H9 (cell line): ENCODE measurements at regions not wholly inside any gene's neighbourhood (a gene's known extent, or its start where the extent isn't known, plus 50 kb on each side); places are given as distances from the start of the nearest gene placed in this dataset.

Experiments
- DNase-seq: peaks from one replicate; pipeline ENCODE4 v3.0.0-alpha.2; 2017
- H2AFZ ChIP-seq: one replicate; pipeline ENCODE4 v1.6.1; 2013; ENCODE audit warnings: mild to moderate bottlenecking, low read length, control low read depth, moderate library complexity
- H2AK5ac ChIP-seq: 2 replicates; pipeline ENCODE4 v1.6.1; 2013; ENCODE audit warnings: low read length, control low read depth, mixed read lengths; ENCODE audit not compliant: insufficient read length
- H2BK120ac ChIP-seq: one replicate; pipeline ENCODE4 v1.6.1; 2013; ENCODE audit warnings: low read depth, mild to moderate bottlenecking, low read length, control low read depth, inconsistent platforms; ENCODE audit not compliant: poor library complexity, severe bottlenecking
- H2BK12ac ChIP-seq: 2 replicates; pipeline ENCODE4 v1.6.1; 2013; ENCODE audit warnings: low read length, control low read depth, mixed read lengths, low read depth; ENCODE audit not compliant: insufficient read length
- H2BK15ac ChIP-seq: 2 replicates; pipeline ENCODE4 v1.6.1; 2013; ENCODE audit warnings: low read depth, low read length, control low read depth
- H2BK20ac ChIP-seq: one replicate; pipeline ENCODE4 v1.6.1; 2013; ENCODE audit warnings: low read depth, mild to moderate bottlenecking, low read length, control low read depth, inconsistent platforms; ENCODE audit not compliant: poor library complexity, severe bottlenecking
- H2BK5ac ChIP-seq: 2 replicates; pipeline ENCODE4 v1.6.1; 2013; ENCODE audit warnings: low read length, control low read depth, mixed read lengths; ENCODE audit not compliant: insufficient read length
- H3K14ac ChIP-seq: 2 replicates; pipeline ENCODE4 v1.6.1; 2013; ENCODE audit warnings: low read length, control low read depth; ENCODE audit not compliant: insufficient read depth
- H3K18ac ChIP-seq: 2 replicates; pipeline ENCODE4 v1.6.1; 2013; ENCODE audit warnings: low read depth, mild to moderate bottlenecking, mixed read lengths, low read length, control low read depth; ENCODE audit not compliant: insufficient read length
- H3K23ac ChIP-seq: 2 replicates; pipeline ENCODE4 v1.6.1; 2013; ENCODE audit warnings: low read length, control low read depth, mixed read lengths, low read depth; ENCODE audit not compliant: insufficient read length
- H3K23me2 ChIP-seq: 2 replicates; pipeline ENCODE4 v1.6.1; 2013; ENCODE audit warnings: low read depth, mild to moderate bottlenecking, mixed read lengths, low read length, control low read depth; ENCODE audit not compliant: insufficient read length, poor library complexity, severe bottlenecking
- H3K27ac ChIP-seq: 2 replicates; pipeline ENCODE4 v1.5.1; 2013; ENCODE audit warnings: low read length, control low read depth, mixed read lengths, low read depth; ENCODE audit not compliant: insufficient read length
- H3K27me3 ChIP-seq: 2 replicates; pipeline ENCODE4 v1.6.1; 2013; ENCODE audit warnings: low read length, control low read depth, inconsistent platforms; ENCODE audit not compliant: insufficient read depth
- H3K4ac ChIP-seq: 2 replicates; pipeline ENCODE4 v1.6.1; 2013; ENCODE audit warnings: low read depth, mild to moderate bottlenecking, control low read depth, inconsistent platforms, low read length, moderate library complexity
- H3K4me1 ChIP-seq: 2 replicates; pipeline ENCODE4 v1.6.1; 2013; ENCODE audit warnings: low read length, control low read depth, inconsistent platforms; ENCODE audit not compliant: insufficient read depth
- H3K4me2 ChIP-seq: 2 replicates; pipeline ENCODE4 v1.6.1; 2013; ENCODE audit warnings: low read length, control low read depth, mixed read lengths; ENCODE audit not compliant: insufficient read length, insufficient read depth
- H3K56ac ChIP-seq: 2 replicates; pipeline ENCODE4 v1.6.1; 2013; ENCODE audit warnings: low read depth, mild to moderate bottlenecking, mixed read lengths, low read length, control low read depth; ENCODE audit not compliant: insufficient read length
- H3K79me1 ChIP-seq: 2 replicates; pipeline ENCODE4 v1.6.1; 2013; ENCODE audit warnings: low read depth, mild to moderate bottlenecking, moderate library complexity, low read length, control low read depth, inconsistent platforms; ENCODE audit not compliant: insufficient read depth, poor library complexity, severe bottlenecking
- H3K79me2 ChIP-seq: 2 replicates; pipeline ENCODE4 v1.6.1; 2013; ENCODE audit warnings: low read length, control low read depth, inconsistent platforms; ENCODE audit not compliant: insufficient read depth
- H3K9ac ChIP-seq: 2 replicates; pipeline ENCODE4 v1.6.1; 2013; ENCODE audit warnings: low read length, control low read depth, mixed read lengths; ENCODE audit not compliant: insufficient read length; ENCODE audit errors: extremely low read depth
- H3K9me3 ChIP-seq: one replicate; pipeline ENCODE4 v1.6.1; 2013; ENCODE audit warnings: low read depth, low read length, inconsistent platforms; ENCODE audit not compliant: control insufficient read depth
- H3T11ph ChIP-seq: one replicate; pipeline ENCODE4 v1.6.1; 2013; ENCODE audit warnings: mild to moderate bottlenecking, low read length, control low read depth, inconsistent platforms
- H4K20me1 ChIP-seq: one replicate; pipeline ENCODE4 v1.6.1; 2013; ENCODE audit not compliant: control insufficient read depth, insufficient read length, insufficient read depth
- H4K5ac ChIP-seq: 2 replicates; pipeline ENCODE4 v1.6.1; 2013; ENCODE audit warnings: low read depth, mild to moderate bottlenecking, mixed read lengths, low read length, control low read depth; ENCODE audit not compliant: insufficient read length
- H4K8ac ChIP-seq: replicated peaks from 2 replicates; pipeline ENCODE4 v1.6.1; 2013; ENCODE audit warnings: low read length, control low read depth, mixed read lengths, low read depth; ENCODE audit not compliant: insufficient read length
- H4K91ac ChIP-seq: 2 replicates; pipeline ENCODE4 v1.6.1; 2013; ENCODE audit warnings: low read depth, mild to moderate bottlenecking, moderate library complexity, mixed read lengths, low read length, control low read depth; ENCODE audit not compliant: insufficient read length
- H3K27ac Mint-ChIP-seq, 3 experiments: 2 replicates in 2 of 3; 3 replicates in 1 of 3; pipeline ENCODE4 v1.8.0; 2020 to 2021; ENCODE audit warnings: mixed read lengths in 3 of 3, mild to moderate bottlenecking in 1 of 3, moderate library complexity in 1 of 3
- H3K27me3 Mint-ChIP-seq: 2 replicates; pipeline ENCODE4 v1.8.0; 2021; ENCODE audit warnings: low read depth, mild to moderate bottlenecking, moderate library complexity, mixed read lengths
- H3K36me3 Mint-ChIP-seq, 3 experiments: 2 replicates in 2 of 3; 3 replicates in 1 of 3; pipeline ENCODE4 v1.8.0; 2020 to 2021; ENCODE audit warnings: low read depth in 3 of 3, mixed read lengths in 3 of 3; ENCODE audit not compliant: insufficient read depth in 1 of 3
- H3K4me1 Mint-ChIP-seq, 2 experiments: 2 replicates each; pipeline ENCODE4 v1.8.0; 2020; ENCODE audit warnings: mixed read lengths in 2 of 2
- H3K4me3 Mint-ChIP-seq, 2 experiments: 2 replicates in 1 of 2; 3 replicates in 1 of 2; pipeline ENCODE4 v1.8.0; 2020 to 2021; ENCODE audit warnings: mild to moderate bottlenecking in 2 of 2, mixed read lengths in 2 of 2, moderate library complexity in 1 of 2
- H3K9me3 Mint-ChIP-seq, 2 experiments: 2 replicates in 1 of 2; 3 replicates in 1 of 2; pipeline ENCODE4 v1.8.0; 2020; ENCODE audit warnings: mild to moderate bottlenecking in 2 of 2, mixed read lengths in 2 of 2, moderate library complexity in 1 of 2
- CTCF ChIP-seq: fragments of 200-600 bp; sonication (generic); conservative IDR thresholded peaks from 3 replicates; pipeline ENCODE4 v1.8.0; 2021; ENCODE audit warnings: antibody characterized with exemption, mild to moderate bottlenecking
- WGBS: extraction: QIAGEN DNeasy Blood & Tissue Kit; methylation state at CpG from one replicate; pipeline ENCODE4 v1.1.7; 2013; ENCODE audit warnings: missing lambda C conversion rate, low lambda C conversion rate, mixed read lengths; ENCODE audit not compliant: insufficient read length; ENCODE audit errors: extremely low coverage; 5-methylcytosine and 5-hydroxymethylcytosine counted together

- no peak overlapping the region for H3K14ac ChIP-seq
- no peak overlapping the region for H2BK15ac ChIP-seq
- no peak overlapping the region for H2AFZ ChIP-seq
- Mint-ChIP-seq H3K9me3 (no peaks in the 10 kb centered on the region; a peak in 2 of 5 replicates), H3K27ac (no peak overlapping the region), H3K4me1 (peaks cover 2 to 4% of the 10 kb centered on the region in 2 experiments; a peak in 3 of 4 replicates), H3K4me3 (no peak overlapping the region), H3K36me3 (no peaks in the 10 kb centered on the region; a peak in 1 of 7 replicates), H3K27me3 (peaks cover 1% of the 10 kb centered on the region; the same call in 1 of the 2 replicates)
- no peak overlapping the region for H3K4me2 ChIP-seq
- no peak overlapping the region for H3T11ph ChIP-seq
- H4K5ac ChIP-seq: no peak overlapping the region
- H2BK5ac ChIP-seq: no peak overlapping the region
- no peaks in the 10 kb centered on the region for H3K79me2 ChIP-seq
- no peak overlapping the region for H4K91ac ChIP-seq
- H2BK12ac ChIP-seq: no peak overlapping the region
- no peaks in the 10 kb centered on the region for H3K27me3 ChIP-seq
- no peak for TF ChIP-seq CTCF
- H3K9me3 ChIP-seq: no peaks in the 10 kb centered on the region
- no CpG with 5 or more reads among the region's 6 CpGs for WGBS
- no peaks in the 10 kb centered on the region for H3K23me2 ChIP-seq
- no peak overlapping the region for H2AK5ac ChIP-seq
- H4K8ac ChIP-seq: no peak overlapping the region
- no peak overlapping the region for H3K9ac ChIP-seq
- H3K4ac ChIP-seq: no peak overlapping the region
- H3K18ac ChIP-seq: no peak overlapping the region
- no peak overlapping the region for H3K56ac ChIP-seq
- no peaks in the 10 kb centered on the region for H3K79me1 ChIP-seq
- H3K27ac ChIP-seq: no peak overlapping the region
- no peaks in the 10 kb centered on the region for H3K4me1 ChIP-seq
- no peaks in the 10 kb centered on the region for H4K20me1 ChIP-seq
- H3K23ac ChIP-seq: no peak overlapping the region
- H2BK20ac ChIP-seq: no peak overlapping the region
- no peak for DNase-seq
- H2BK120ac ChIP-seq: no peak overlapping the region
Measured at GRCh38 chr5:68682400-68683160, 411.2 kb upstream of the SLC30A5 start.
